CD8-positive, alpha-beta memory T cell (primary cell): ENCODE measurements at regions not wholly inside any gene's neighbourhood (a gene's known extent, or its start where the extent isn't known, plus 50 kb on each side); places are given as distances from the start of the nearest gene placed in this dataset.

Experiments
- CTCF ChIA-PET: fragments of 350-600 bp; sonication (Branson Sonifier 250); formaldehyde crosslinking; loops from one replicate; lab custom pipeline; 2021; ENCODE audit warnings: antibody characterized with exemption; lab: Charles Lee
- POLR2A ChIA-PET: fragments of 350-600 bp; sonication (Branson Sonifier 250); formaldehyde crosslinking; loops from one replicate; lab custom pipeline; 2021; ENCODE audit warnings: antibody characterized with exemption; lab: Charles Lee
- DNase-seq, 5 donors: peaks; one replicate each; pipeline versions ENCODE4 v3.0.0 to v3.0.0-alpha.2; 2020 to 2022; ENCODE audit warnings: mixed read lengths in 1 of 5
- H3K27ac ChIP-seq: one replicate; pipeline ENCODE4 v1.7.0; 2013; ENCODE audit warnings: low read depth, mild to moderate bottlenecking, low read length, moderate library complexity
- H3K27me3 ChIP-seq: 2 replicates; pipeline ENCODE4 v1.7.0; 2013; ENCODE audit warnings: low read length, mild to moderate bottlenecking; ENCODE audit not compliant: insufficient read depth, poor library complexity, severe bottlenecking
- H3K36me3 ChIP-seq: 2 replicates; pipeline ENCODE4 v1.7.0; 2013; ENCODE audit warnings: mild to moderate bottlenecking, low read length, moderate library complexity; ENCODE audit not compliant: insufficient read depth
- H3K4me1 ChIP-seq: 2 replicates; pipeline ENCODE4 v1.7.0; 2013; ENCODE audit warnings: mild to moderate bottlenecking, low read length, moderate library complexity; ENCODE audit not compliant: insufficient read depth
- H3K4me3 ChIP-seq: 2 replicates; pipeline ENCODE4 v1.7.0; 2013; ENCODE audit warnings: mild to moderate bottlenecking, low read length
- H3K9me3 ChIP-seq: 2 replicates; pipeline ENCODE4 v1.7.0; 2013; ENCODE audit warnings: mild to moderate bottlenecking, low read length
- H3K27ac Mint-ChIP-seq, 8 donors: one replicate each; pipeline ENCODE4 v1.8.0; 2020 to 2021; ENCODE audit warnings: mixed read lengths in 8 of 8, mild to moderate bottlenecking in 6 of 8, inconsistent platforms in 3 of 8, moderate library complexity in 3 of 8
- H3K27me3 Mint-ChIP-seq, 2 donors: one replicate each; pipeline ENCODE4 v1.8.0; 2020 to 2021; ENCODE audit warnings: mixed read lengths in 2 of 2, mild to moderate bottlenecking in 1 of 2, moderate library complexity in 1 of 2
- H3K36me3 Mint-ChIP-seq, 3 donors: one replicate each; pipeline ENCODE4 v1.8.0; 2020 to 2021; ENCODE audit warnings: mixed read lengths in 3 of 3, inconsistent platforms in 1 of 3, mild to moderate bottlenecking in 1 of 3
- H3K4me1 Mint-ChIP-seq, 3 donors: one replicate each; pipeline ENCODE4 v1.8.0; 2020 to 2021; ENCODE audit warnings: mixed read lengths in 3 of 3, inconsistent platforms in 1 of 3, mild to moderate bottlenecking in 1 of 3
- H3K4me3 Mint-ChIP-seq, 7 donors: one replicate each; pipeline ENCODE4 v1.8.0; 2020 to 2021; ENCODE audit warnings: mixed read lengths in 7 of 7, mild to moderate bottlenecking in 6 of 7, moderate library complexity in 4 of 7, inconsistent platforms in 2 of 7
- H3K9me3 Mint-ChIP-seq, 5 donors: one replicate each; pipeline ENCODE4 v1.8.0; 2020 to 2022; ENCODE audit warnings: mixed read lengths in 5 of 5, mild to moderate bottlenecking in 3 of 5, moderate library complexity in 2 of 5, inconsistent platforms in 1 of 5

DNA sequence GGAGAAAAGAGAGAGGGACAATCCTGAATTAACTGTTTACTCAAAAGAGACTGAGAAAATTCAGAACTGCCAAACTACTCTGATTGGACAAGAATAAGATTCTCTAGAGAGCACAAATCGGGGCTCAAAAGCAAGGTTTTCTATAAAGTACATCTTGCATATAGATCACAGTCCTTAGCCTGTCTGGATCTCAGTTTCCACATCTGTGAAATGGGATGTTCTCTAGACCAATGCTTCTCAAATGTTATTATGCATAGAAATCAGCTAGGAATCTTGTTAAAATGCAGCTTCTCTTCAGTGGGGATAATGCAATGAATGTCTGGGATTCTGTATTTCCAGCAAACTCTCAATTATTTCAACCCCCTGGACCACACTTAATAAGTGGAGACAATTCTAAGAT is 231.6 kb downstream of the ESM1 start:
- H3K4me3 ChIP-seq = no peak overlapping the region
- peaks cover 0 to 10% (median 0%) of the 10 kb centered on the region in 3 donors for H3K36me3 Mint-ChIP-seq
- H3K9me3 ChIP-seq = no peaks in the 10 kb centered on the region
- H3K27me3 ChIP-seq = no peaks in the 10 kb centered on the region
- CTCF ChIA-PET = interaction anchor here (1.2 kb wide), 1 partner anchor 10 kb away, joined by 3 read pairs; no protein-coding TSS in a partner anchor
- no peak overlapping the region for H3K27ac Mint-ChIP-seq
- H3K4me1 Mint-ChIP-seq = peaks cover 20 to 26% (median 20%) of the 10 kb centered on the region in 3 donors
- POLR2A ChIA-PET = no interaction called here
- no peaks in the 10 kb centered on the region for H3K9me3 Mint-ChIP-seq
- no peaks in the 10 kb centered on the region for H3K27me3 Mint-ChIP-seq
- no peak overlapping the region for H3K4me3 Mint-ChIP-seq
- peaks cover 17% of the 10 kb centered on the region for H3K4me1 ChIP-seq
- no peak for DNase-seq
- H3K36me3 ChIP-seq = no peaks in the 10 kb centered on the region
- no peak overlapping the region for H3K27ac ChIP-seq

- Mint-ChIP-seq H3K4me1 (peaks cover 20 to 26% (median 20%) of the 10 kb centered on the region in 3 donors), H3K36me3 (peaks cover 0 to 10% (median 0%) of the 10 kb centered on the region in 3 donors), H3K9me3 (no peaks in the 10 kb centered on the region), H3K27me3 (no peaks in the 10 kb centered on the region), H3K4me3 (peak overlapping the region in 4 of 7 donors; percentile 51 to 75 (median 72)), H3K27ac (peak overlapping the region in 5 of 8 donors; percentile 21 to 83 (median 59))
- Histone ChIP-seq H3K27me3 (no peaks in the 10 kb centered on the region), H3K36me3 (no peaks in the 10 kb centered on the region), H3K4me1 (peaks cover 17% of the 10 kb centered on the region), H3K4me3 (no peak overlapping the region), H3K27ac (no peak overlapping the region), H3K9me3 (no peaks in the 10 kb centered on the region)
- ChIA-PET CTCF (interaction anchor here (0.9 to 1.2 kb wide), 2 partner anchors 9 to 11 kb away, joined by 3 read pairs; no protein-coding TSS in a partner anchor), POLR2A (no interaction called here)
- peak in 1 of 5 donors; percentile 25 for DNase-seq
Observed at GRCh38 chr5:54753034-54753433, 232.4 kb downstream of the ESM1 start.

GRCh38 chr5:54748527-54748926 is 231.0 kb downstream of the SNX18 start:
- DNase-seq = no peak
- Histone ChIP-seq H3K9me3 (no peaks in the 10 kb centered on the region), H3K4me1 (peaks cover 23% of the 10 kb centered on the region), H3K27ac (no peak overlapping the region), H3K27me3 (no peaks in the 10 kb centered on the region), H3K4me3 (no peak overlapping the region), H3K36me3 (no peaks in the 10 kb centered on the region)
- Mint-ChIP-seq H3K9me3 (no peaks in the 10 kb centered on the region), H3K4me3 (no peak overlapping the region), H3K36me3 (peaks cover 0 to 10% (median 0%) of the 10 kb centered on the region in 3 donors), H3K27me3 (no peaks in the 10 kb centered on the region), H3K27ac (no peak overlapping the region), H3K4me1 (peaks cover 27 to 31% (median 29%) of the 10 kb centered on the region in 3 donors)
- ChIA-PET CTCF (interaction anchor here (1.4 kb wide), 1 partner anchor 231 kb away, joined by 4 read pairs; no protein-coding TSS in a partner anchor), POLR2A (no interaction called here)

GRCh38 chr5:54746777-54747398 is 229.3 kb downstream of the SNX18 start:
- CTCF ChIA-PET = no interaction called here
- peaks cover 37% of the 10 kb centered on the region for H3K4me1 ChIP-seq
- H3K9me3 Mint-ChIP-seq = no peaks in the 10 kb centered on the region
- no peaks in the 10 kb centered on the region for H3K27me3 Mint-ChIP-seq
- no peaks in the 10 kb centered on the region for H3K27me3 ChIP-seq
- no peak overlapping the region for H3K27ac Mint-ChIP-seq
- no peak overlapping the region for H3K4me3 Mint-ChIP-seq
- DNase-seq = no peak
- peaks cover 30 to 41% (median 41%) of the 10 kb centered on the region in 3 donors for H3K4me1 Mint-ChIP-seq
- H3K27ac ChIP-seq = no peak overlapping the region
- peaks cover 0 to 10% (median 0%) of the 10 kb centered on the region in 3 donors for H3K36me3 Mint-ChIP-seq
- POLR2A ChIA-PET = no interaction called here
- no peaks in the 10 kb centered on the region for H3K36me3 ChIP-seq
- no peaks in the 10 kb centered on the region for H3K9me3 ChIP-seq
- H3K4me3 ChIP-seq = no peak overlapping the region

GRCh38 chr5:54746346-54746745 is 228.8 kb downstream of the SNX18 start:
- H3K4me1 Mint-ChIP-seq = peaks cover 31 to 45% (median 41%) of the 10 kb centered on the region in 3 donors

DNA sequence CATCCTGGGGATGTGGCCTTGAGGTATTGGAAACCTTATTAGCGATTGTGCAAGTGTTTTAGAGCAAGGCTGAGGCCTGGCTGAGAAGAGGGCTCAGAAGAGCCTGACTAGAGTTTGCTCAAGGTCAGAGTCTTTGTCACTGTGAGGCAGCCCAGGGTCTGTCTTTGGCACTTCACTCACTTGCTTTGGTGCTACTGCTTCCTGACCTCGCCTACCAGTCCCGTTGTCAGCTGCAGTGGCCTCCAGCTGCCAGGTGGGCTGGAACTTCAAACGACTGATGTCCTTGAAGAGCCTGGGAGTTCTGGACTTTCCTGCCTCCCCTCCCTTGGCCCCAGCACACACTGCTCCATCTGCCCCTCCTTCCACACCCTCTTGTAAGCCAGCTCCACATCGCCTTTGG is 228.0 kb downstream of the SNX18 start:
- H3K4me1 Mint-ChIP-seq = peaks cover 36 to 50% (median 47%) of the 10 kb centered on the region in 3 donors
- DNase-seq = no peak
- ChIA-PET POLR2A (interaction anchor here (1.1 kb wide), 1 partner anchor 11 kb away, joined by 3 read pairs; no protein-coding TSS in a partner anchor), CTCF (interaction anchor here (1.3 to 2.2 kb wide), 2 partner anchors 12 to 75 kb away, joined by 4 to 10 read pairs; no protein-coding TSS in a partner anchor)
- H3K27me3 Mint-ChIP-seq = no peaks in the 10 kb centered on the region
- H3K4me1 ChIP-seq = peaks cover 37% of the 10 kb centered on the region
- no peaks in the 10 kb centered on the region for H3K9me3 ChIP-seq
- no peaks in the 10 kb centered on the region for H3K9me3 Mint-ChIP-seq
- no peaks in the 10 kb centered on the region for H3K36me3 ChIP-seq
- H3K27ac Mint-ChIP-seq = peak overlapping the region in 3 of 8 donors; percentile 56 to 73 (median 56)
- H3K4me3 Mint-ChIP-seq = no peak overlapping the region
- no peak overlapping the region for H3K27ac ChIP-seq
- no peak overlapping the region for H3K4me3 ChIP-seq
- H3K27me3 ChIP-seq = no peaks in the 10 kb centered on the region
- peaks cover 0 to 5% (median 0%) of the 10 kb centered on the region in 3 donors for H3K36me3 Mint-ChIP-seq

More at GRCh38 chr5:54746346-54746745, 228.8 kb downstream of the SNX18 start:
- Histone ChIP-seq H3K27me3 (no peaks in the 10 kb centered on the region), H3K9me3 (no peaks in the 10 kb centered on the region), H3K27ac (no peak overlapping the region), H3K4me3 (no peak overlapping the region), H3K4me1 (peaks cover 37% of the 10 kb centered on the region), H3K36me3 (no peaks in the 10 kb centered on the region)
- H3K36me3 Mint-ChIP-seq = peaks cover 0 to 8% (median 0%) of the 10 kb centered on the region in 3 donors
- CTCF ChIA-PET = no interaction called here
- no peak overlapping the region for H3K4me3 Mint-ChIP-seq
- H3K27me3 Mint-ChIP-seq = no peaks in the 10 kb centered on the region
- no peaks in the 10 kb centered on the region for H3K9me3 Mint-ChIP-seq
- DNase-seq = no peak
- H3K27ac Mint-ChIP-seq = peak overlapping the region in 1 of 8 donors; percentile 11
- POLR2A ChIA-PET = no interaction called here

- ChIA-PET POLR2A (interaction anchor here (0.6 to 2.0 kb wide), 10 partner anchors 10 to 433 kb away, joined by 3 to 9 read pairs (median 3); no protein-coding TSS in a partner anchor), CTCF (interaction anchor here (0.8 to 2.2 kb wide), 13 partner anchors 9 to 227 kb away, joined by 3 to 10 read pairs (median 5); partner anchors contain the start of gene SNX18)
- H3K4me1 ChIP-seq = peaks cover 37% of the 10 kb centered on the region
- H3K27me3 ChIP-seq = no peaks in the 10 kb centered on the region
- H3K36me3 Mint-ChIP-seq = no peaks in the 10 kb centered on the region
- peak; percentile 17 to 73 (median 48) for DNase-seq
- H3K9me3 ChIP-seq = no peaks in the 10 kb centered on the region
- peaks cover 36 to 55% (median 47%) of the 10 kb centered on the region in 3 donors for H3K4me1 Mint-ChIP-seq
- H3K9me3 Mint-ChIP-seq = no peaks in the 10 kb centered on the region
- H3K4me3 ChIP-seq = no peak overlapping the region
- peak overlapping the region; percentile 18 to 93 (median 83) for H3K27ac Mint-ChIP-seq
- peak overlapping the region; percentile 44 for H3K27ac ChIP-seq
- peak overlapping the region; percentile 1 to 77 (median 55) for H3K4me3 Mint-ChIP-seq
- H3K36me3 ChIP-seq = no peaks in the 10 kb centered on the region
- H3K27me3 Mint-ChIP-seq = peaks cover 0 to 2% of the 10 kb centered on the region in 2 donors
Observed at GRCh38 chr5:54743997-54744788, 226.6 kb downstream of the SNX18 start.
